SK-N-SH treated with all-trans-retinoic acid at 6 μM for 48 hours (cell line): ENCODE measurements at regions not wholly inside any gene's neighbourhood (a gene's known extent, or its start where the extent isn't known, plus 50 kb on each side); places are given as distances from the start of the nearest gene placed in this dataset.

ENCODE experiments used
- BACH2 ChIP-seq: fragments of 250-450 bp; sonication (Bioruptor Pico); IDR thresholded peaks from 2 replicates; pipeline ENCODE4 v1.9.0; 2021; ENCODE audit warnings: mild to moderate bottlenecking, borderline replicate concordance
- CSDC2 ChIP-seq: fragments of 250-450 bp; sonication (Bioruptor Pico); IDR thresholded peaks from 2 replicates; pipeline ENCODE4 v1.5.0; 2020; ENCODE audit warnings: mild to moderate bottlenecking, moderate library complexity
- ESRRG ChIP-seq: fragments of 250-450 bp; sonication (Bioruptor Pico); IDR thresholded peaks from 2 replicates; pipeline ENCODE4 v1.6.1; 2021; ENCODE audit warnings: mild to moderate bottlenecking
- ISL1 ChIP-seq: fragments of 250-450 bp; sonication (Bioruptor Pico); IDR thresholded peaks from 2 replicates; pipeline ENCODE4 v2.1.2; 2022; ENCODE audit warnings: mild to moderate bottlenecking, moderate library complexity
- PPARA ChIP-seq: fragments of 250-450 bp; sonication (Bioruptor Pico); IDR thresholded peaks from 2 replicates; pipeline ENCODE4 v1.5.0; 2020; ENCODE audit warnings: mild to moderate bottlenecking, borderline replicate concordance
- RARB ChIP-seq: fragments of 250-450 bp; sonication (Bioruptor Pico); IDR thresholded peaks from 2 replicates; pipeline ENCODE4 v1.8.0; 2021; ENCODE audit warnings: mild to moderate bottlenecking, moderate library complexity
- TCF4 ChIP-seq: fragments of 250-450 bp; sonication (Bioruptor Pico); IDR thresholded peaks from 2 replicates; pipeline ENCODE4 v1.8.0; 2021; ENCODE audit warnings: mild to moderate bottlenecking, moderate library complexity, borderline replicate concordance
- ZNF565 ChIP-seq: fragments of 450-650 bp; formaldehyde crosslinking; conservative IDR thresholded peaks from 2 replicates; pipeline ENCODE4 v1.5.0; 2020; ENCODE audit warnings: low read depth, mild to moderate bottlenecking, moderate library complexity
- TF ChIP-seq, protein P1 (sequence below): fragments of 250-450 bp; sonication (Bioruptor Pico); IDR thresholded peaks from 2 replicates; pipeline ENCODE4 v1.8.0; 2021; ENCODE audit warnings: low read depth, mild to moderate bottlenecking, moderate library complexity, borderline replicate concordance

DNA sequence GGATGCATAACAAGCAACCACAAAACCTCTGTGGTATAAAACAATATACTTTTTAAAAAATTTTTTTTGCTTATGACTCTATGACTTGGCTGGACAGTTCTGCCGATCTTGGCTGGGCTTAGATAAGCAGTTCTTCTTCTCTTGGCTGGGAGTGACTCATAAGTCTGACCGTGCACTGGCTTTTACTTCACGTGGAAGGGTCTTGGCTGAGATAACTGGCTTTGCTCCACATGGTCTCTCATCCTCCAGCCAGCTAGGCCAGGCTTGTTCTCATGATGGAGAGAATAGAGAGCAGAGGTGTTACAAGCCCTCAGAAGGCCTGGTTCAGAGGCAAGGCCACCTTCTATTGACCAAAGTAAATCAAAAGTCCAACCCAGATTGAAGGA lies 178.9 kb upstream of the SERPINE2 start:
- no peak for TF ChIP-seq ISL1 (CRISPR knock-in tag)
- no peak for TF ChIP-seq ESRRG (CRISPR knock-in tag)
- TF ChIP-seq RARB, result no peak
- TF ChIP-seq, protein P1, sequence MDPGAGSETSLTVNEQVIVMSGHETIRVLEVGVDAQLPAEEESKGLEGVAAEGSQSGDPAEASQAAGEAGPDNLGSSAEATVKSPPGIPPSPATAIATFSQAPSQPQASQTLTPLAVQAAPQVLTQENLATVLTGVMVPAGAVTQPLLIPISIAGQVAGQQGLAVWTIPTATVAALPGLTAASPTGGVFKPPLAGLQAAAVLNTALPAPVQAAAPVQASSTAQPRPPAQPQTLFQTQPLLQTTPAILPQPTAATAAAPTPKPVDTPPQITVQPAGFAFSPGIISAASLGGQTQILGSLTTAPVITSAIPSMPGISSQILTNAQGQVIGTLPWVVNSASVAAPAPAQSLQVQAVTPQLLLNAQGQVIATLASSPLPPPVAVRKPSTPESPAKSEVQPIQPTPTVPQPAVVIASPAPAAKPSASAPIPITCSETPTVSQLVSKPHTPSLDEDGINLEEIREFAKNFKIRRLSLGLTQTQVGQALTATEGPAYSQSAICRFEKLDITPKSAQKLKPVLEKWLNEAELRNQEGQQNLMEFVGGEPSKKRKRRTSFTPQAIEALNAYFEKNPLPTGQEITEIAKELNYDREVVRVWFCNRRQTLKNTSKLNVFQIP, result no peak
- TF ChIP-seq BACH2 (CRISPR knock-in tag), result no peak
- no peak for TF ChIP-seq TCF4
- TF ChIP-seq ZNF565, result no peak
- no peak for TF ChIP-seq CSDC2
- TF ChIP-seq PPARA, result no peak
